ENCODE measurements at regions not wholly inside any gene's neighbourhood (a gene's known extent, or its start where the extent isn't known, plus 50 kb on each side); places are given as distances from the start of the nearest gene placed in this dataset.
A peak's percentile ranks its signal among the peaks of the same experiment; 100 is the strongest.

DNA sequence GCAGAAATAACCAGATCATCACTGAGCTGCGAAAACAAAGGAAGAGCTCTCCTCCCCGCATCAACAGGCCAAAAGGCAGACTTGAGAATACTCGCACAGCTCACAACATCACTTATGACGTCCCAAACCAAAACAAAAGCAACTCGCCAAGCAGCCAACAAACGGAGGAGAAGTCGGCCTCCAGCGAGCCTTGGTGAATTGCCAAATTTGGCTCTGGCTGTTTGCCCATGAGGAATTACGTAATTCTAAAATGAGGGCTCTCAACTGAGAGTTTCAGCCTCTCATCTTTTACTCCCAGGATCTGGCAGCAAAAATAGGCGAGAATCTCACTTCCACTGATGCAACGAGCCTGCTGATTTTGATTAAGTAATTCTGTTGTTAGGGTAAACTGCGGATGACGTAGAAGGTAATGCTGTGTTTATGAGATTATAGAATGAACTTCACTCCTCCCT, 51.7 kb upstream of the SEMA6A start:
- peak; percentile 84 for DNase-seq (ENCODE audit: low read depth, low spot score)

Data from brain pericyte (primary cell).